OCI-LY7 (cell line): ENCODE measurements at regions not wholly inside any gene's neighbourhood (a gene's known extent, or its start where the extent isn't known, plus 50 kb on each side); places are given as distances from the start of the nearest gene placed in this dataset.

Experiments
- BruUV-seq: library from RNA; stranded (reverse); fragments of 400-500 nt; replicated peaks from 2 replicates; lab custom pipeline; 2021; lab: Mats Ljungman, UMichigan
- CTCF ChIA-PET: fragments of 300-600 bp; sonication (Branson Sonifier 250); formaldehyde crosslinking; loops from one replicate; lab custom pipeline; 2022; ENCODE audit warnings: antibody characterized with exemption; ENCODE audit not compliant: unreplicated experiment; lab: Charles Lee
- POLR2A ChIA-PET: fragments of 300-600 bp; sonication (Branson Sonifier 250); formaldehyde crosslinking; loops from one replicate; lab custom pipeline; 2022; ENCODE audit warnings: antibody characterized with exemption; lab: Charles Lee
- DNase-seq: peaks from one replicate; pipeline ENCODE4 v3.0.0-alpha.2; 2015; ENCODE audit warnings: low spot score
- H2AFZ ChIP-seq: fragments of 200-600 bp; sonication (generic), shearing (Covaris generic); 2 replicates; pipeline ENCODE4 v1.6.1; 2014; ENCODE audit warnings: mild to moderate bottlenecking, antibody characterized with exemption, low read length, moderate library complexity
- H3K27ac ChIP-seq: fragments of 200-600 bp; sonication (generic); 2 replicates; pipeline ENCODE4 v1.5.1; 2014; ENCODE audit warnings: mixed run types, low read depth, mild to moderate bottlenecking, moderate library complexity, low read length, inconsistent platforms; ENCODE audit not compliant: poor library complexity, severe bottlenecking
- H3K36me3 ChIP-seq: fragments of 200-600 bp; sonication (generic); 2 replicates; pipeline ENCODE4 v1.6.1; 2014; ENCODE audit warnings: mild to moderate bottlenecking, antibody characterized with exemption, low read length, moderate library complexity, mixed read lengths; ENCODE audit not compliant: insufficient read depth
- H3K4me1 ChIP-seq: fragments of 200-600 bp; sonication (generic); 2 replicates; pipeline ENCODE4 v1.5.1; 2014; ENCODE audit warnings: mild to moderate bottlenecking, low read length; ENCODE audit not compliant: insufficient read depth, poor library complexity, severe bottlenecking
- H3K4me2 ChIP-seq: fragments of 200-600 bp; sonication (generic); 2 replicates; pipeline ENCODE4 v1.6.1; 2014; ENCODE audit warnings: mild to moderate bottlenecking, low read length
- H3K4me3 ChIP-seq: fragments of 200-600 bp; sonication (generic); 2 replicates; pipeline ENCODE4 v1.5.1; 2014; ENCODE audit warnings: mild to moderate bottlenecking, low read depth, low read length; ENCODE audit not compliant: poor library complexity, severe bottlenecking
- H3K79me2 ChIP-seq: fragments of 200-600 bp; sonication (generic); 2 replicates; pipeline ENCODE4 v1.6.1; 2016; ENCODE audit warnings: low read depth, mild to moderate bottlenecking, low read length, moderate library complexity, mixed read lengths; ENCODE audit not compliant: insufficient read depth
- H3K9me2 ChIP-seq: fragments of 200-600 bp; sonication (generic); 2 replicates; pipeline ENCODE4 v1.6.1; 2016; ENCODE audit warnings: mild to moderate bottlenecking, low read length, mixed read lengths; ENCODE audit not compliant: insufficient read depth
- H3K9me3 ChIP-seq: fragments of 200-600 bp; sonication (generic); 2 replicates; pipeline ENCODE4 v1.6.1; 2014; ENCODE audit warnings: mild to moderate bottlenecking, mixed run types, low read length, mixed read lengths
- H4K20me1 ChIP-seq: fragments of 200-600 bp; sonication (generic); 2 replicates; pipeline ENCODE4 v1.6.1; 2014; ENCODE audit warnings: mild to moderate bottlenecking, antibody characterized with exemption, low read length, moderate library complexity, mixed read lengths; ENCODE audit not compliant: insufficient read depth
- EZH2phosphoT487 ChIP-seq: fragments of 200-600 bp; sonication (generic); IDR thresholded peaks from 2 replicates; pipeline ENCODE4 v1.6.1; 2018; ENCODE audit warnings: low read depth, borderline replicate concordance, mild to moderate bottlenecking, mixed run types, antibody characterized with exemption, low read length, moderate library complexity, mixed read lengths
- intact Hi-C: fragments of 100-400 bp; cut with micrococcal nuclease; formaldehyde crosslinking; loops from one replicate; pipeline ENCODE4 v1.10.0; 2022; ENCODE audit not compliant: unreplicated experiment
- TF ChIP-seq, protein P1 (sequence below): fragments of 200-600 bp; sonication (generic); conservative IDR thresholded peaks from 2 replicates; pipeline ENCODE4 v1.5.1; 2014; ENCODE audit warnings: mild to moderate bottlenecking, antibody characterized with exemption, low read length, moderate library complexity, mixed read lengths

DNA sequence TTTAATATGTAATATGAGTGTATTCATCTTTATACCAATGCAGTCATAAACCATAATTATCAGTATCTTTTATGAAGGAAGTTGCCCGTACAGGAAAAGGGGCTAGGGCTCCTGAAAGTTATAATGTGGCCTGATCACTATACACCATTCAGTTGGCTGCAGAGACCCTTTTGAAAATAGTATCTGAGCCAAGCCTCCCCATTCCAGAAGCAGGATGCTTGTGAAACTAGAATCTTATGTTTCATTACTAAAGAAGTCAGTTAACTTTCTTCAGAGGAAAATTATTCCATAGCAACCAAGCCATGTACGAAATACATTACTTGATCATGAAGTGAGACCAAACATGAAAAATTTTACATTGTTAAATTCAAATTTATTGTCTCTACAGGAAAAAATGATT is 251.5 kb upstream of the TCF21 start:
- no TSS peak for BruUV-seq
- CTCF ChIA-PET: no interaction called here
- intact Hi-C loops: no loop called here

DNA sequence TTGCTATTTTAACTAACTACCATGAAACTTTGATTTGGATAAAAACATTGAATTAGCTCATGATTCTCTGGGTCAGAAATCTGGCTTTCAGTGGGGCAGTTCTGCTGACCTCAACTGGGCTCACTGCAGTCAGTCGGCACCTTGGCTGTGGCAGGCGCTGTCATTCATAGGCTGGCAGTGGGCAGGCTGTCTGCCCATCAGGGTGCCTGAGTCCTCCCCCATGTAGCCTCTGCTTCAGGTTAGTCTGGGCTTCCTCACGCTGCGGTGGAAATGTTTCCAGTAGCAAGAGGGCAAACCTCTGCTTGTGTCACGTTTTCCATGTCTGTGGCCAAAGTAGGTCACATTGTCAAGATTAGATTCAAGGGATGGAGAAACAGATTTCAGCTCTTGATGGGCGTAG is 251.0 kb upstream of the TCF21 start:
- Histone ChIP-seq H3K27ac (no peak overlapping the region), H3K36me3 (no peaks in the 10 kb centered on the region), H4K20me1 (no peaks in the 10 kb centered on the region), H3K9me3 (no peaks in the 10 kb centered on the region), H3K9me2 (no peaks in the 10 kb centered on the region), H2AFZ (no peak overlapping the region), H3K4me3 (no peak overlapping the region), H3K79me2 (no peaks in the 10 kb centered on the region), H3K4me1 (no peaks in the 10 kb centered on the region), H3K4me2 (no peak overlapping the region)
- no peak for TF ChIP-seq EZH2phosphoT487
- TF ChIP-seq, protein P1, sequence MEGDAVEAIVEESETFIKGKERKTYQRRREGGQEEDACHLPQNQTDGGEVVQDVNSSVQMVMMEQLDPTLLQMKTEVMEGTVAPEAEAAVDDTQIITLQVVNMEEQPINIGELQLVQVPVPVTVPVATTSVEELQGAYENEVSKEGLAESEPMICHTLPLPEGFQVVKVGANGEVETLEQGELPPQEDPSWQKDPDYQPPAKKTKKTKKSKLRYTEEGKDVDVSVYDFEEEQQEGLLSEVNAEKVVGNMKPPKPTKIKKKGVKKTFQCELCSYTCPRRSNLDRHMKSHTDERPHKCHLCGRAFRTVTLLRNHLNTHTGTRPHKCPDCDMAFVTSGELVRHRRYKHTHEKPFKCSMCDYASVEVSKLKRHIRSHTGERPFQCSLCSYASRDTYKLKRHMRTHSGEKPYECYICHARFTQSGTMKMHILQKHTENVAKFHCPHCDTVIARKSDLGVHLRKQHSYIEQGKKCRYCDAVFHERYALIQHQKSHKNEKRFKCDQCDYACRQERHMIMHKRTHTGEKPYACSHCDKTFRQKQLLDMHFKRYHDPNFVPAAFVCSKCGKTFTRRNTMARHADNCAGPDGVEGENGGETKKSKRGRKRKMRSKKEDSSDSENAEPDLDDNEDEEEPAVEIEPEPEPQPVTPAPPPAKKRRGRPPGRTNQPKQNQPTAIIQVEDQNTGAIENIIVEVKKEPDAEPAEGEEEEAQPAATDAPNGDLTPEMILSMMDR: no peak
- intact Hi-C loops: no loop called here
- ChIA-PET CTCF (no interaction called here), POLR2A (interaction anchor here (0.7 kb wide), 1 partner anchor 56 kb away, joined by 3 read pairs; no protein-coding TSS in a partner anchor)
- BruUV-seq: no TSS peak
- DNase-seq: no peak

More for the DNA sequence above, 251.5 kb upstream of the TCF21 start:
- DNase-seq: no peak
- Histone ChIP-seq H2AFZ (no peak overlapping the region), H3K4me3 (no peak overlapping the region), H3K36me3 (no peaks in the 10 kb centered on the region), H3K79me2 (no peaks in the 10 kb centered on the region), H3K9me3 (no peaks in the 10 kb centered on the region), H3K4me2 (no peak overlapping the region), H3K4me1 (no peaks in the 10 kb centered on the region), H3K27ac (no peak overlapping the region), H4K20me1 (no peaks in the 10 kb centered on the region), H3K9me2 (no peaks in the 10 kb centered on the region)
- no peak for TF ChIP-seq EZH2phosphoT487
- TF ChIP-seq, protein P1: no peak
- POLR2A ChIA-PET: interaction anchor here (0.7 kb wide), 1 partner anchor 743 kb away, joined by 3 read pairs; no protein-coding TSS in a partner anchor

DNA sequence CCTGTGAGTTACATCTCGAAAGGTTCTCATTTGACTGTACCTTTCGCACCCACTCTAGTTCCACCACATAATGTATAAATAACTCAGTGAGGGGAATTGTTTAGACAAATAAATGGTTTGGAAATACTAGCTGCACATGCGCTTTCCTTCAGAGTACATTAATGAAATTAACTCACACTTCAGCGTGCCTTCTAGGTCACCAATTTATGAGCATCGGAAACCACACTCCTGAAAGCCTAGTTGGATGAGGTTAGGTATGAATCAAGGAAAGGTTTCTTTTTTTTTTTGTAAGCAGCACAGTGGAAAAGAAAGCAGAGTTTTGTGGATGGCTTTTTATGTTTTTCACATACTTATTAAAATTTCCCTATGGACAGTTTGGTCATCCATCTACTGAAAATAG is 247.8 kb upstream of the TCF21 start:
- no TSS peak for BruUV-seq
- Histone ChIP-seq H3K27ac (no peak overlapping the region), H4K20me1 (no peaks in the 10 kb centered on the region), H3K79me2 (no peaks in the 10 kb centered on the region), H2AFZ (no peak overlapping the region), H3K4me3 (no peak overlapping the region), H3K4me2 (no peak overlapping the region), H3K36me3 (no peaks in the 10 kb centered on the region), H3K9me2 (no peaks in the 10 kb centered on the region), H3K4me1 (no peaks in the 10 kb centered on the region), H3K9me3 (no peaks in the 10 kb centered on the region)
- TF ChIP-seq, protein P1: no peak
- TF ChIP-seq EZH2phosphoT487: no peak
- DNase-seq: no peak
- intact Hi-C loops: no loop called here
- CTCF ChIA-PET: no interaction called here
- POLR2A ChIA-PET: no interaction called here
